Frontal cortex (tissue), 3 donors: ENCODE measurements at regions not wholly inside any gene's neighbourhood (a gene's known extent, or its start where the extent isn't known, plus 50 kb on each side); places are given as distances from the start of the nearest gene placed in this dataset.
A peak's percentile ranks its signal among the peaks of the same experiment; 100 is the strongest.

Experiments
- DNase-seq, 2 donors: peaks; one replicate each; pipeline ENCODE4 v3.0.0; 2012; ENCODE audit warnings: low spot score in 2 of 2
- FAIRE-seq: peaks from 2 replicates; lab custom pipeline; 2012; peaks lifted over from hg19 to GRCh38; lab: Jason Lieb, UNC
- donor health status: control.
- donor health status: control.
- donor health status: control.

GRCh38 chr1:189522441-189522840, 955.2 kb downstream of the BRINP3 start:
- FAIRE-seq, result no peak
- no peak for DNase-seq

GRCh38 chr1:189524501-189524900, 953.2 kb downstream of the BRINP3 start:
- DNase-seq (no peak), FAIRE-seq (no peak)

GRCh38 chr1:189530162-189530561, 947.5 kb downstream of the BRINP3 start:
- DNase-seq (no peak), FAIRE-seq (no peak)

DNA sequence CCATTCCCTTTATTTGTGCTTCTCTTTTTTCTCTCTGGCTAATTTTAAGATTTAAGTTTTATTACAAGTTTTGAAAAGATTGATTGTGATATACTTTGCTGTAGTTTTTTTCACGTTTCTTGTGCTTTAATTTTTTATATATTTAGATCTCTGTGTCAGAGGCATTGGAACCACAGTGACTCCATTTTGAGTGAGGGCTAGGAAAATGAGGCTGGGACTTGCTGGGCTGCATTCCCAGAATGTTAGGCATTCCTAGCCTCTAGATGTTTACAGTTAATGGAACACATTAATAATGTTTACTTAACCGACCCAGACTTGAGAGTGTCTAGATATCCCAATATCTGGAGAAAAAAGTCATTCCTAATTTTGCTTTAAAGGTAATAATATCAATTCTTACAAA, 939.4 kb downstream of the BRINP3 start:
- DNase-seq (no peak), FAIRE-seq (no peak)

- FAIRE-seq (no peak), DNase-seq (no peak)
Measured at GRCh38 chr1:189550498-189550897, 927.2 kb downstream of the BRINP3 start.

GRCh38 chr1:189563784-189564183, 913.9 kb downstream of the BRINP3 start:
- FAIRE-seq, result no peak
- no peak for DNase-seq

DNA sequence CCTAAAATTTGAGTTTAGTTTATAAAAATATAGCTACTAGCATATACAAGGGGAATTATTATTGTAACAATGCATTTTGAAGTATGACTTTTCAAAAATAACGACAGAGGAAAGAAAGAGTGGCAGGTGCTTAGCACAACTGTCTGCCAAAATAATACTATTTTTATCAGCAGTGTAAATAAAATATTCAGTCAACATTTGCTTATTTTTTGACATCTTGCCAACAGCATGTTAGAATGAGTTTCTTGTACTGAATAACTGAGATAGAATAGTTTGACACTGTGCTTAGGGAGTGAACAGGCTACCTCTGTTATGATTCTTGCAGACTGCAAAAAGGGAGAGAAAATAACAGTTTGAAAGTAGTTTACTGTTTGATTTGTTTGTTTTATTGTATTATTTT, 909.8 kb downstream of the BRINP3 start:
- FAIRE-seq (no peak), DNase-seq (no peak)

DNA sequence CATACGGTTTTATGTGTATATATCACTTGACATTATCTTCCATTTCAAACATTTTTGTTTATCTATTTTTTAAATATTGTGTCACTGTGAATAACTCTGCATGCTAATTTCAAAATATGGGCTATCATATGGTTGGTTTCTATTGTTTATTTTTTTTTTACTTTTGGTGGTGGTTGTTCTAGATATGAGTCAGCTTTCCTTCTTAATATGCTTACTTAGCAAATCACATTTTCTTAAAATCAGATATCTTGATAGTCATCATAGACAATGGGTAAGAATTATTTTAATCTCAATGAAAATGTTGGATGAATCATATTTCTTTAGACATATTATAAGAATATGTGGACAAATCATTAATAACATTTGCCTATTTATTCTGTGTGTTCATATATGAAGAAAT, 881.5 kb downstream of the BRINP3 start:
- DNase-seq (no peak), FAIRE-seq (no peak)

DNA sequence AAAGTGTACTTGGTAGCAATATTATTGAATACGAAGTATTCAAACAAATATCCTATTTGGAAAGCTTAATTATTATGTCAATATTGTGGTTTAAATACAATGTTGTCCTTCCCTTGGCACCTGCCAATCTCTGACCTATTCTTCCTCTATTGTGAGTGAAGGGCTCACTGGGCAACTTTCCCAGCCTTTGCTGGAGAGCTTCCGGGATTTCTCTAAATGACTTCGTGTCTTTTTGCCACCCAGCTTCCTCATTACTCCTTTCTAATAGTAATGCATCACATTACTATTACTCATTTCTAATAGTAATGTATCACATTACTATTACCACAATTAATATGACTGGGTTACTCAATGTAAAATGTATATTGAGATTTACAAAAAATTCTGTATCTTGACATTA, 880.6 kb downstream of the BRINP3 start:
- no peak for DNase-seq

GRCh38 chr1:189605226-189605625, 872.4 kb downstream of the BRINP3 start:
- no peak for DNase-seq
- no peak for FAIRE-seq

More for the DNA sequence above, 880.6 kb downstream of the BRINP3 start:
- FAIRE-seq, result no peak

DNA sequence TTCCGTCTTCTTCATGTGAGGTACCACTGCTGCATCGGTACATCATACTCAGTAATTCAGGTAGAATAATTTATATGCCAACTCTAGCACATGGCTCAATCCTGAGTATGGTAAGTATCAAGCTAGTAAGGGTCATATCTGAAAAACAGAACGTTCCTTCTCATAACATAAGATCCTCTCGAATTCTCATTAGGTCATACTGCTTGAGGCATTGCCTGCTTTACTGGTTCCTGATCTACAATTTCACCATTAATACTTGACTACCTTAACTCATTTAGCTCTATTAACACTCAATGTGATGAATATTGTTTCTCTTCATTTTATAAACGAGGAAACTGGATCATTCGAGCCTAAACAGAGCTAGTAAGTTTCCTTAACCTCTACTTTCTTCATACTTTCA, 871.6 kb downstream of the BRINP3 start:
- FAIRE-seq (no peak), DNase-seq (no peak)

DNA sequence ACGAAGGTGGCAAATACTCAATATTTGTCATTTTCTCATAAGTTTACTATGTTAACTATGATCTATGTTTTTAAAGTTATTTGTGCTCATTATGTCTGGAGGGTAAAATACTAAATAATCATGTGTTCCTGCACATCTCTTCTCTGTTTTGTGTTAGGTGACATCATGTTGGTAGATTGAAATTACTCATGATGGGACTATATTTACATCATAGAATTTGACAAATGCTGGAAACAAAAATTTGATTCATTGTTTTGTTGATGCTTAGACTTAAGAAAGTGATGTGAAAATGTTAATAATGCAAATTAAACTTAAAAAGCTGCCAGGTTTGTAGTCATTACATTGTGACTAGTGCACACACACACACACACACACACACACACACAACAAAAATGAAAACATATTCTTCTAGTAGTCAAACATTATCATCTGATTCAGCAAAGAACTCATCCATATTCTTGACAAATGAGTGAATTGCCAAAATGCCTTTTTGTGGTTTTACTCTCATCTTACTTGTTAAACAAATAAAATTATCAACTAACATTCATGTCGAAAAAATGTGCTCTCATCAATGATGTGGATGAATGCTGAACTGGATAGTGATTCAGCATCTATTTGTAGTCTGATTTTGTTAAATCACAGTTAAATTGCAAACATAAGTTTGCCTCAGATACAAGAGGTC, 870.7 kb downstream of the BRINP3 start:
- FAIRE-seq, result no peak

GRCh38 chr1:189607477-189608096, 870.1 kb downstream of the BRINP3 start:
- no peak for FAIRE-seq
- DNase-seq, result no peak

More for the DNA sequence above, 870.7 kb downstream of the BRINP3 start:
- DNase-seq, result no peak

DNA sequence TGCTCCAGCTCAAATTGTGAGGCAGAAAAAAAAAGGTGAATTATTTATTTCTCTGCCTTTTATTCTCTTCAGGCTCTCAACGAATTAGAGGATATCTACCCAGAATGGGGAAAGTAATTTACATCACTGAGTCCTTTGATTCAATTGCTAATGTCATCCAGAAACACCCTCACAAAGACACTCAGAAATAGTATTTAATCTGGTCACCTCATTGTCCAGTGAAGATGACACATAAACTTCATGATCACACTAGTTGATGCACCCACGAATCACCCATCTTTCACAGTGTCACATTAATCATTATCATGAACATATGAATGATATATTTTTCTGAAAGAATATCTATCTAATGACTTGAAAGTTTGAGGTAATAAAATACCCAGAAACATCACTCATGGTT, 868.5 kb downstream of the BRINP3 start:
- FAIRE-seq (no peak), DNase-seq (no peak)

GRCh38 chr1:189616893-189617292, 860.8 kb downstream of the BRINP3 start:
- FAIRE-seq (no peak), DNase-seq (no peak)

DNA sequence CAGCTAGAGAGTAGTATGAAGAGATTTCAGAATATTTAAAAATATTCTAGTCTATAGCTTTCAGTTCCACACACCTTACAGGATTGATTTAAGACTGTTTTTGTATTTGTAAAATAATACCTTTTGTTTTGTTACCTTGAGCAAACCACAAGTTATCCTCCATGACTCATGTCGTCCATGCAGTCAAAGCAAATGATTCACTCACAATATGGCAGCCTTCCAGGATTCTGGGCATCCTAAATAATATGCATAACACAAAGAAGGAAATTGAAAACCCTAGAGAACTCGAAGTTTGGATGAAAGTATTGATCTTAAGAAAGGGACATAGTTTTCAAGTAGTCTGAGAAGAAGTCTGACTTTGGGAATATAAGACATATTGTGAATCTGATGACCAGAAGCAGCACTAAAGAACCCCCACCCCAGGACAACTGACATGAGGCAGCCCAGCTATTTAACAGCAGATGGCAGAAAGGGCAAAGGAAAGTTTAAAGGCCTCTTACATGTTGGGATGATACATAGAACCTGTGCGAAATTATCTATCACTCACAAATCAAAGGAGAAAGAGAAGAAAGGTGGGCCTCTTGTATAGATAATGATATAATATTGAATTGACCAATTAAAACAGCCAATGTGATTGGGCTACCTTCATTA, 857.9 kb downstream of the BRINP3 start:
- DNase-seq (peak in 1 of 2 donors; percentile 0), FAIRE-seq (no peak)

DNA sequence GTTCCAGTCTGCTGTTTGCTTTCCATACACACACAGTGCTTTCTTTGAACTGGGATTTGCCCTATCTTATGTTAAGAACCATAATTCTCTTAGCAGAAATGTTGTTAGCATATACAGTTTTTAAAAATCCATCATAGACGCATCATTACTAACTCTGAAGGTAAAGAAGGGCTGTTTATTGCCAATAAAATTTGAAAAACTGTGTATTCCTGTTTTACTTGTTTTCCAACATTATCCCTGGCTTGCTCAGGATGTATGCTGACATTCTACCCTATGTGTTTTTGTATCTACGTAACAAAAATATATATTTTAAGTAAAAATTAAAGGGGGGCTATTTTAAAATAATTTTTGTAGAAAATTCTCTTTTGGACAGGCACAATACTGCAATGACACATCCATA, 857.2 kb downstream of the BRINP3 start:
- FAIRE-seq (no peak), DNase-seq (no peak)

GRCh38 chr1:189623336-189623735, 854.3 kb downstream of the BRINP3 start:
- FAIRE-seq, result no peak
- no peak for DNase-seq

DNA sequence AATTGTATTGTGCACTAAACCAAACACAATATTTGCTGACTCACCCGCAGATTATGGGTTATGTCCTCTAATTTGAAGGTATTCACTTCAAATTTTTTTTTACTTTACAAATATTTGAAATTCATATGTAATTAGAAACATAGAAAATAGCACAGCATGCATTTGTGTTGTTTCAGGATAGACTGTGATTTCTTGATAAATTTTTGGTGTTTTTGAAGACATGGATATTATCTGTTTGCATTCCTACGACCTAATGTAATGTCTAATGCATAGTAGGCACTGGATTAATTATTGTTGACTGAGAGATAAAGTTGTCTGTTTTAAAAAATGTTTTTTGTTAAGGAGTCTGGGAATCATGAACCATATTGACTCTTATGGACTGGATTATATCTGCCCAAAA, 850.2 kb downstream of the BRINP3 start:
- no peak for FAIRE-seq
- DNase-seq, result no peak

- no peak for DNase-seq
- no peak for FAIRE-seq
Measured at GRCh38 chr1:189628857-189629256, 848.8 kb downstream of the BRINP3 start.

DNA sequence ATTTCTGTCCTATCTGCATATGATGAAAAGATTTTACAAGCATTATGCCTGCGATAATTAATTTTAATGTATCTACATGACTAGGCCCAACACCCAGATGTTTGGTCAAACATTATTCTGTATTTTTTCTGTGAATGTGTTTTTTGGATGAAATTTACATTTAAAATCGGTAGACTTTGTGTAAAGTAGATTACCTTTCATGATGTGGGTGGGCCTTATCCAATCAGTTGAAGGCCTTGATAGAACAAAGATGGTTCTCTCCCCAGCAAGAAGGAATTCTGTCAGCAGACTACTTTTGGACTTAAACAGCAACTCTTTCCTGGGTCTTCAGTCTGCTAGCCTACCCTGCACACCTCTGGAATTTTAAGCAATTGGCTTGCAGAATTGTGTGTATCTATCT, 844.0 kb downstream of the BRINP3 start:
- FAIRE-seq, result no peak

More for the DNA sequence above, 844.0 kb downstream of the BRINP3 start:
- no peak for DNase-seq
